MCF 10A (cell line): ENCODE measurements at regions not wholly inside any gene's neighbourhood (a gene's known extent, or its start where the extent isn't known, plus 50 kb on each side); places are given as distances from the start of the nearest gene placed in this dataset.
"Not testable (repeated sequence)": the region's sequence is repeated elsewhere in the genome, so short reads cannot be mapped to it uniquely, and the experiment has no call there.

Experiments
- BruUV-seq: library from RNA; stranded (reverse); fragments of 400-500 nt; replicated peaks from 2 replicates; lab custom pipeline; 2021; lab: Mats Ljungman, UMichigan
- CTCF ChIA-PET: fragments of 300-600 bp; sonication (Branson Sonifier 250); formaldehyde crosslinking; extraction: SDS; loops from one replicate; lab custom pipeline; 2021; ENCODE audit warnings: antibody characterized with exemption, inconsistent platforms; lab: Yijun Ruan, JAX
- POLR2A ChIA-PET: fragments of 300-600, 350-650 bp; sonication (Branson Sonifier 250); formaldehyde crosslinking; extraction: SDS; loops from one replicate; lab custom pipeline; 2020; ENCODE audit warnings: antibody characterized with exemption, inconsistent platforms; lab: Yijun Ruan, JAX
- DNase-seq: peaks from one replicate; pipeline ENCODE4 v3.0.0-alpha.2; 2018; ENCODE audit not compliant: unreplicated experiment
- H3K27ac Mint-ChIP-seq: one replicate; pipeline ENCODE4 v1.8.0; 2022; ENCODE audit warnings: mild to moderate bottlenecking, low read depth, mixed read lengths; ENCODE audit not compliant: unreplicated experiment
- H3K27me3 Mint-ChIP-seq: one replicate; pipeline ENCODE4 v1.8.0; 2022; ENCODE audit warnings: mixed read lengths; ENCODE audit not compliant: insufficient read depth, unreplicated experiment
- H3K36me3 Mint-ChIP-seq: one replicate; pipeline ENCODE4 v1.8.0; 2022; ENCODE audit warnings: mild to moderate bottlenecking, moderate library complexity, mixed read lengths; ENCODE audit not compliant: insufficient read depth, unreplicated experiment
- H3K4me1 Mint-ChIP-seq: one replicate; pipeline ENCODE4 v1.8.0; 2022; ENCODE audit warnings: mixed read lengths; ENCODE audit not compliant: insufficient read depth, unreplicated experiment
- H3K4me3 Mint-ChIP-seq: one replicate; pipeline ENCODE4 v1.8.0; 2022; ENCODE audit warnings: mild to moderate bottlenecking, moderate library complexity, mixed read lengths; ENCODE audit not compliant: unreplicated experiment
- H3K9me3 Mint-ChIP-seq: one replicate; pipeline ENCODE4 v1.8.0; 2022; ENCODE audit warnings: mixed read lengths; ENCODE audit not compliant: unreplicated experiment
- CTCF ChIP-seq: fragments of 200-600 bp; IDR thresholded peaks from one replicate; pipeline ENCODE4 v1.8.0; 2022; ENCODE audit warnings: antibody characterized with exemption, mild to moderate bottlenecking; ENCODE audit not compliant: unreplicated experiment
- intact Hi-C: fragments of 100-400 bp; cut with micrococcal nuclease; formaldehyde crosslinking; loops from 2 replicates; pipeline ENCODE4 v1.14.1; 2022

DNA sequence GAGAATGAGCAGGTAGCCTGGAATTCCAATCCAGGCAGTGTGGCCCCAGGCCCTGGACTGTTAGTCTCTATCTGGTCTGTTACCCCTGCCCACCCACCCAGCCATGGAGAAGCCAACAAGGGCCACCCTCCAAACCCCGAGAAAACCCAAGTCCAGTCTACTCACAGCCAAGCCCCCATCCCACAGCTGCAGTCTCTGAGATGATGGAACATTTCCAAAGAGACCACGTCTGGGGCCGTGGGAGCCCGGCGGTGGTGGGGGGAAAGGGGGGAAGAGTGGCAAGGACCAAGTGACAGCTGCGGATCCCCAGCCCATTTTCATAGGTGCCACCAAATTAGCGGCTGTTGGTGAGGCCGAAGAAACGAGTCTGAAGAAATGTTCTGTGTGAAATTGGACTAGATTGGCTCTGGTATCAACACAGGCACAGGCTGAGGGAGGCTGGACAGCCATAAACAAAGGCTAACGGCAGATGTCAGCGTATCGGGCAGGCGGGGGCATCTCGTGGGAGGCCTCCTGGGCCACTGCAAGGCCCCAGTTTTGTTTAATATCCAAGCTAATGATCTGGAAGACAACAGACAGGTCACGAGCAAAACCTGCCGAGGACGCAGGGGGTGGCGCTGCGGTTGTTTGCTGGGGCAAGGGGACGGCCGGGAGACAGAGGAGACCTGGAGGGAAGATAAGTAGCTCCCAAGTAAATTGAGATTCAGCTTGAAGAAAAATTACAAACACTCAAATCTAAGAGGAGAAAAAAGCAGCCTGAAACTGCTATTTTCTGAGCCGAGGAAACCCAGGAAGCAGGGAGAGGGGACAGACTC, 53.4 kb downstream of the RBFOX3 start:
- ChIA-PET CTCF (no interaction called here), POLR2A (no interaction called here)
- intact Hi-C loops = no loop called here
- Mint-ChIP-seq H3K27me3 (peaks cover 44% of the 10 kb centered on the region), H3K27ac (no peak overlapping the region), H3K4me3 (no peak overlapping the region), H3K9me3 (peaks cover 8% of the 10 kb centered on the region), H3K4me1 (no peaks in the 10 kb centered on the region), H3K36me3 (peaks cover 6% of the 10 kb centered on the region)
- no peak for DNase-seq
- no peak for TF ChIP-seq CTCF
- no TSS peak for BruUV-seq

DNA sequence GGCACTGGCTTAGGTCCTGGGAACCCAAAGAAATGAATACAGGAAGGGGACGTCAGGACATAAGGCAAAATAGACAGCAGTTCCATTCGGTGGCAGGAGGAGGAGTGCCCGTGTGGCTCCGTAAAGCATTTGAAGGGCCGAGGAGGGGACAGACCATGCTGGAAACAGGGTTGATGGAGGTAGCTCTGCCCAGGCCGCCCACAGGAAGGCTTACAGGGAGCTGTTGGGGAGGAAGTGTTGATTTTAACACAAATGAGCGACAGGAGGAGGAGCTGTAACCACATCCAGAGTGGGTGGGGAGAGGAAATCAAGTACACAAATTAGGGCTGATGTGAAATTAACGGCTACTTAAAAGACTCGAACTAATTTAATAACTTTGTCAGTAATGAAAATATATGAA, 54.6 kb downstream of the RBFOX3 start:
- Mint-ChIP-seq H3K4me1 (no peaks in the 10 kb centered on the region), H3K27ac (no peak overlapping the region), H3K36me3 (peaks cover 6% of the 10 kb centered on the region), H3K9me3 (peaks cover 8% of the 10 kb centered on the region), H3K27me3 (peaks cover 53% of the 10 kb centered on the region), H3K4me3 (no peak overlapping the region)
- intact Hi-C loops = no loop called here
- BruUV-seq = no TSS peak
- TF ChIP-seq CTCF = no peak
- ChIA-PET CTCF (no interaction called here), POLR2A (no interaction called here)
- DNase-seq = no peak

DNA sequence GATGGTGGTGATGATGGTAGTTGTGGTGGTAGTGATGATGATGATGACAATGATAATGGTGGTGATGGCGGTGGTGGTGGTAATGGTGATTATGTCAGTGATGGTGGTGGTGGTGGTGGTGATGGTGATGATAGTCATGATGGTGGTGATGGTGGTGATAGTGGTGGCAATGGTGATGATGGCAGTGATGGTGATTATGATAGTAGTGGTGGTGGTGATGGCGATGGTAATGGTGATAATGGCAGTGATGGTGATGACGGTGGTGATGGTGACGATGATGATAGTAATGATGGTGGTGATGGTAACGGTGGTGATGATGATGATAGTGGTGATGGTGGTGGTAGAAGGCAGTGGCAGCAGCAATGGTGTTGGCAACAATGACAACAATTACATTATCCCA, 55.3 kb downstream of the RBFOX3 start:
- POLR2A ChIA-PET = interaction anchor here (1.0 kb wide), 1 partner anchor 153 kb away, joined by 3 read pairs; no protein-coding TSS in a partner anchor
- Mint-ChIP-seq H3K36me3 (peaks cover 6% of the 10 kb centered on the region), H3K4me1 (no peaks in the 10 kb centered on the region), H3K27me3 (peaks cover 60% of the 10 kb centered on the region), H3K9me3 (peaks cover 8% of the 10 kb centered on the region), H3K4me3 (no peak overlapping the region), H3K27ac (no peak overlapping the region)
- BruUV-seq = no TSS peak
- CTCF ChIA-PET = no interaction called here
- no peak for DNase-seq
- intact Hi-C loops = no loop called here
- no peak for TF ChIP-seq CTCF

DNA sequence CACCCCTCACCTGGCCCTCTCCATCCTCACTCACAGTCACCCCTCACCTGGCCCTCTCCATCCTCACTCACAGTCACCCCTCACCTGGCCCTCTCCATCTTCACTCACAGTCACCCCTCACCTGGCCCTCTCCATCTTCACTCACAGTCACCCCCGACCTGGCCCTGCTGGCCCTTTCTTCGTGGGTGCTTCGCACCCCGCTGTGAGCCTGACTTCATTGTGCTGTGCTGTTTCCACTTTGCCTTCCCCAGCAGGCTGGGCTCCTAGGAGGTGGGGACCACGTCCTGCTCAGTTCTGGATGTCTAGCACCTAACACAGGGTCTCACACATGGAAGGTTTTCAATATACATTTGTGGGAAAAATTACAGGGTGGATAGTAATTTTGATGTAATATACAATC, 56.5 kb downstream of the RBFOX3 start:
- H3K36me3 Mint-ChIP-seq, H3K27ac Mint-ChIP-seq, H3K9me3 Mint-ChIP-seq, intact Hi-C loops, CTCF ChIA-PET, H3K4me3 Mint-ChIP-seq, DNase-seq, BruUV-seq, H3K4me1 Mint-ChIP-seq: not testable (repeated sequence)
- peaks cover 67% of the 10 kb centered on the region for H3K27me3 Mint-ChIP-seq
- POLR2A ChIA-PET = interaction anchor here (1.0 kb wide), 1 partner anchor 154 kb away, joined by 3 read pairs; no protein-coding TSS in a partner anchor
